ENCODE measurements at regions not wholly inside any gene's neighbourhood (a gene's known extent, or its start where the extent isn't known, plus 50 kb on each side); places are given as distances from the start of the nearest gene placed in this dataset.

DNA sequence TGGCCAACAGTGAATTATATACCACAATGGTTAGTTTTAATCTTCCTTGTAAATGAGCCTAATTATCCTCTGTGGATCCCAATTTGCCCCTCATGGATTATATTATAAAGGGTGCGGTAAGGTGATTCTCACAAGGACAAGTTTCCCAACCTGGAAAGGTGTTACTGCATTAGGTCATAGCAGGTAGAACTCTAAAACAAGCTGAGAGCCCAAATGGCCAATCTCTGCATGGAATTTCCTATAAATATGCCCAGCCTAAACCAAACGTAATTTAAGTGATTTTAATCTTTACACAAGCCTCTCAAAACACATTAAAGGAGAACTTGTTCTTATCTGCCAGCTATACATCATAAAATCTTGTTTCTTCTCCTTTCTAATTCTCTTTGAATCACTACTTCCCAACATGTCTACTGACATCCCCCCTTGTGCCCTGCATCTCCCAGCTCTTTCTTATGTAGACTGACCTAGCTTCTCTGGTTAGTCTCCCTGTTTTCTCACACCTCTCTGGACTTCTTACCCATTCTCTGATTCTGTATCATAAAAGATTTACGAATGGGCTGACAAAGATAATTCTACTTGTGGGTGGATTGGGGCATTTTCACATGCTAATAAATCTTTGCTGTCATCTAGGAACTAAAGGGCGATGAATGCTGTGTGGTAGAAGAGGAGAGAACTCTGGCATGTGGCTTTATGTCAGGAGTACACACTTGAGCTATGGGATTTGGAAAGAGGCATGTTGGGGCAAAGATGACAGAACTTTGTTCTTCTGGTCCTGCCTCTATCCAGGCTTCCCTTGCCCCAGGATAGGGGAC is 94.3 kb upstream of the PGRMC2 start:
- peaks cover 4% of the 10 kb centered on the region for H3K36me3 Mint-ChIP-seq
- H3K27ac Mint-ChIP-seq: peak overlapping the region; percentile 25
- TF ChIP-seq CTCF (conservative IDR thresholded peaks at IDR 0.05): no peak
- DNase-seq (ENCODE audit: extremely low spot score, unreplicated experiment): no peak
- H3K9me3 Mint-ChIP-seq: peaks cover 6% of the 10 kb centered on the region
- H3K4me3 Mint-ChIP-seq: no peak overlapping the region
- H3K4me1 Mint-ChIP-seq (ENCODE audit: unreplicated experiment): peaks cover 30% of the 10 kb centered on the region
- no peaks in the 10 kb centered on the region for H3K27me3 Mint-ChIP-seq

DNA sequence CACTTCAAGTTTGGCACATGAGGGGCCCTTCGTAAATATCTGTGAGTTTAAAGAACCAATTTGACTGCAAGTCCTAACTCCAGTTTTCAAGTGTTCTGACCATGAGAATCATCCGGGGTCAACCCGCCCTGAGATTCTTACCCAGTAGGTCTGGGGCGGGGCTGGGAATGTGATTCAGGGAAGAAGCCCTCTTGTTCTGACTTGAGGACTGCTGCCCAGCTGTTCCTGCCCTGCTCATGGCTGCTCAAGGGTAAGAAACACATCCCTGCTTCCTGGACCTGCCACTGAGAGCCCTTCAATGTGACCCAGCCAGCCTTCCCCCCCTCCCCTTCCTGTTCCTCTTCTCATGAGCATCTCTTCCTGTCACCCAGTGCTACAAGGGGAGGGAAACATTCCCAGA is 92.7 kb upstream of the PGRMC2 start:
- no peak for TF ChIP-seq CTCF (conservative IDR thresholded peaks at IDR 0.05)
- Mint-ChIP-seq H3K4me3 (no peak overlapping the region), H3K36me3 (peaks cover 8% of the 10 kb centered on the region), H3K4me1 (ENCODE audit: unreplicated experiment) (peaks cover 15% of the 10 kb centered on the region), H3K9me3 (peaks cover 13% of the 10 kb centered on the region), H3K27ac (no peak overlapping the region), H3K27me3 (no peaks in the 10 kb centered on the region)
- no peak for DNase-seq (ENCODE audit: extremely low spot score, unreplicated experiment)

DNA sequence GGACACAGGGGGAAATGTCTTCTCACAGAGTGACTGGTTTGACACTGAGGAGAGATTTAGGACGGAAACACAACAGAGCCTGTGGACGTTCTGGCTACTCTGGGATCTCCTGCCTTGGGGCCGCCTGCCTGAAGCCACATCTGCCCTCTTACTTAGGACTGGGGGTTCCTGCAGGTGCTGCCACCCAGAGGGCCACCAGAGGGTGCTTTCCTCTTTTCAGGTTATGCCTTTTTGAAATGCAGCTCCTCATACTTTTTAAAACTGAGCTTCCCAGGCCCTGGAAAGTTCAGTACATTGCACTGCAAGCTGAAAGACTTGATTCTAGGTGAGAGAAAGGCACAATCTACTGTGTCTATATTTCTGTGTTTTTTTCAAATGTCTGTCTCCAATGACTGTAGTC is 92.2 kb upstream of the PGRMC2 start:
- TF ChIP-seq CTCF (conservative IDR thresholded peaks at IDR 0.05): peak; percentile 49
- H3K36me3 Mint-ChIP-seq: peaks cover 8% of the 10 kb centered on the region
- H3K4me1 Mint-ChIP-seq (ENCODE audit: unreplicated experiment): peaks cover 10% of the 10 kb centered on the region
- peaks cover 13% of the 10 kb centered on the region for H3K9me3 Mint-ChIP-seq
- no peak overlapping the region for H3K4me3 Mint-ChIP-seq
- H3K27ac Mint-ChIP-seq: no peak overlapping the region
- H3K27me3 Mint-ChIP-seq: no peaks in the 10 kb centered on the region
- DNase-seq (ENCODE audit: extremely low spot score, unreplicated experiment): no peak

DNA sequence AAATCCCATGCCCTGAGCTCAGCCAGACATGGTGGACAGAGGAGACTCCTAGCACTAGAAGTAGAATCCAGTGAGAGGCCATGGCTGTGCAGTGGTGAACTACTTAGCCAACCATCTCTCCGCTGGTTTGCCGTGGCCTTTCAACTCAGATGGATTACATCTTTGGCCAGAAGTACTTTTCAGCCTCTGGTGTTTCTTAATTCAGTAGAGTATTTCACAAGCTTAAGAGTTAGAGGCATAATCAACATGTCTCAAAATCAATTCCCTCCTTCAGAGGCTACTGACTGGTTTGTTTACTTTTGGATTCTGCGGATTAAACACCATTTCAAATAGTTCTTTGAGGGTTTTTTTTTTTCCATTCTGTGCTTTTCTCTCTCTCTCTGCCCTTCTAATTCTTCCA is 91.1 kb upstream of the PGRMC2 start:
- Mint-ChIP-seq H3K4me3 (no peak overlapping the region), H3K27ac (no peak overlapping the region), H3K4me1 (ENCODE audit: unreplicated experiment) (peaks cover 5% of the 10 kb centered on the region), H3K36me3 (peaks cover 8% of the 10 kb centered on the region), H3K9me3 (peaks cover 13% of the 10 kb centered on the region), H3K27me3 (no peaks in the 10 kb centered on the region)
- no peak for DNase-seq (ENCODE audit: extremely low spot score, unreplicated experiment)
- TF ChIP-seq CTCF (conservative IDR thresholded peaks at IDR 0.05): no peak

- TF ChIP-seq CTCF (conservative IDR thresholded peaks at IDR 0.05): no peak
- H3K4me1 Mint-ChIP-seq (ENCODE audit: unreplicated experiment): peaks cover under 1% of the 10 kb centered on the region
- H3K4me3 Mint-ChIP-seq: no peak overlapping the region
- peaks cover 8% of the 10 kb centered on the region for H3K9me3 Mint-ChIP-seq
- peaks cover 4% of the 10 kb centered on the region for H3K36me3 Mint-ChIP-seq
- no peak for DNase-seq (ENCODE audit: extremely low spot score, unreplicated experiment)
- no peaks in the 10 kb centered on the region for H3K27me3 Mint-ChIP-seq
- H3K27ac Mint-ChIP-seq: no peak overlapping the region
Observed at GRCh38 chr4:128376958-128377357, 89.3 kb upstream of the PGRMC2 start.

Measured in type B pancreatic cell (in vitro differentiated cells).